ENCODE measurements at regions not wholly inside any gene's neighbourhood (a gene's known extent, or its start where the extent isn't known, plus 50 kb on each side); places are given as distances from the start of the nearest gene placed in this dataset.

GRCh38 chr10:90417476-90418210, 440.2 kb downstream of the HTR7 start:
- Histone ChIP-seq H3K27me3 (no peaks in the 10 kb centered on the region), H3K4me3 (no peak overlapping the region), H3K9me3 (no peaks in the 10 kb centered on the region), H3K27ac (no peak overlapping the region), H3K36me3 (no peaks in the 10 kb centered on the region), H3K4me1 (no peaks in the 10 kb centered on the region)
- TF ChIP-seq POLR2A (IDR thresholded peaks at IDR 0.05) = no peak
- TF ChIP-seq, protein P1, sequence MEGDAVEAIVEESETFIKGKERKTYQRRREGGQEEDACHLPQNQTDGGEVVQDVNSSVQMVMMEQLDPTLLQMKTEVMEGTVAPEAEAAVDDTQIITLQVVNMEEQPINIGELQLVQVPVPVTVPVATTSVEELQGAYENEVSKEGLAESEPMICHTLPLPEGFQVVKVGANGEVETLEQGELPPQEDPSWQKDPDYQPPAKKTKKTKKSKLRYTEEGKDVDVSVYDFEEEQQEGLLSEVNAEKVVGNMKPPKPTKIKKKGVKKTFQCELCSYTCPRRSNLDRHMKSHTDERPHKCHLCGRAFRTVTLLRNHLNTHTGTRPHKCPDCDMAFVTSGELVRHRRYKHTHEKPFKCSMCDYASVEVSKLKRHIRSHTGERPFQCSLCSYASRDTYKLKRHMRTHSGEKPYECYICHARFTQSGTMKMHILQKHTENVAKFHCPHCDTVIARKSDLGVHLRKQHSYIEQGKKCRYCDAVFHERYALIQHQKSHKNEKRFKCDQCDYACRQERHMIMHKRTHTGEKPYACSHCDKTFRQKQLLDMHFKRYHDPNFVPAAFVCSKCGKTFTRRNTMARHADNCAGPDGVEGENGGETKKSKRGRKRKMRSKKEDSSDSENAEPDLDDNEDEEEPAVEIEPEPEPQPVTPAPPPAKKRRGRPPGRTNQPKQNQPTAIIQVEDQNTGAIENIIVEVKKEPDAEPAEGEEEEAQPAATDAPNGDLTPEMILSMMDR (IDR thresholded peaks at IDR 0.05) = no peak
- intact Hi-C loops (cut with DNase I; ENCODE audit: low total_unique reads) = no loop called here
- DNase-seq = no peak

GRCh38 chr10:90418869-90419652, 438.8 kb downstream of the HTR7 start:
- Histone ChIP-seq H3K36me3 (no peaks in the 10 kb centered on the region), H3K9me3 (no peaks in the 10 kb centered on the region), H3K27me3 (no peaks in the 10 kb centered on the region), H3K4me1 (no peaks in the 10 kb centered on the region), H3K27ac (no peak overlapping the region), H3K4me3 (no peak overlapping the region)
- no peak for TF ChIP-seq POLR2A (IDR thresholded peaks at IDR 0.05)
- TF ChIP-seq, protein P1 (IDR thresholded peaks at IDR 0.05) = no peak
- intact Hi-C loops (cut with DNase I; ENCODE audit: low total_unique reads) = no loop called here
- DNase-seq = no peak

GRCh38 chr10:90420637-90421318, 437.1 kb downstream of the HTR7 start:
- Histone ChIP-seq H3K27me3 (no peaks in the 10 kb centered on the region), H3K9me3 (no peaks in the 10 kb centered on the region), H3K4me3 (no peak overlapping the region), H3K4me1 (no peaks in the 10 kb centered on the region), H3K36me3 (no peaks in the 10 kb centered on the region), H3K27ac (no peak overlapping the region)
- no peak for DNase-seq
- no peak for TF ChIP-seq POLR2A (IDR thresholded peaks at IDR 0.05)
- TF ChIP-seq, protein P1 (IDR thresholded peaks at IDR 0.05) = no peak
- intact Hi-C loops (cut with DNase I; ENCODE audit: low total_unique reads) = no loop called here

DNA sequence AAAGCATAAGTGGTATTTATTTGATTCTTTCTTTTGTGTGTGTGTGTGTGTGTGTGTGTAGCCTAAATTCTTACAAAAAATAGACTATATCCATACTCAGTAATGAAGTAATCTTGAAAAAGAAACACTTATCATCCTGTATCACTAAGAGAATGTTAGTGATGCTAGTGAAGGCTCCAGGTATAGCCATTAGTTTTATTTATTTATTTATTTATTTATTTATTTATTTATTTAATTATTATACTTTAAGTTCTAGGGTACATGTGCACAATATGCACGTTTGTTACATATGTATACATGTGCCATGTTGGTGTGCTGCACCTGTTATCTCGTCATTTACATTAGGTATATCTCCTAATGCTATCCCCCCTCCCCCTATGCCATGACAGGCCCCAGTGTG, 436.0 kb downstream of the HTR7 start:
- no peaks in the 10 kb centered on the region for H3K4me1 ChIP-seq
- no peaks in the 10 kb centered on the region for H3K36me3 ChIP-seq
- intact Hi-C loops (cut with DNase I; ENCODE audit: low total_unique reads) = no loop called here

More for the DNA sequence above, 436.0 kb downstream of the HTR7 start:
- Histone ChIP-seq H3K27me3 (no peaks in the 10 kb centered on the region), H3K4me3 (no peak overlapping the region), H3K9me3 (no peaks in the 10 kb centered on the region), H3K27ac (no peak overlapping the region)
- no peak for TF ChIP-seq POLR2A (IDR thresholded peaks at IDR 0.05)
- TF ChIP-seq, protein P1 (IDR thresholded peaks at IDR 0.05) = no peak
- DNase-seq = no peak
